ENCODE measurements at regions not wholly inside any gene's neighbourhood (a gene's known extent, or its start where the extent isn't known, plus 50 kb on each side); places are given as distances from the start of the nearest gene placed in this dataset.

- DNase-seq = no peak
Observed at GRCh38 chr3:107309312-107309711, 67.9 kb upstream of the CCDC54 start.

- no peak for DNase-seq
Observed at GRCh38 chr3:107313711-107314110, 63.5 kb upstream of the CCDC54 start.

DNA sequence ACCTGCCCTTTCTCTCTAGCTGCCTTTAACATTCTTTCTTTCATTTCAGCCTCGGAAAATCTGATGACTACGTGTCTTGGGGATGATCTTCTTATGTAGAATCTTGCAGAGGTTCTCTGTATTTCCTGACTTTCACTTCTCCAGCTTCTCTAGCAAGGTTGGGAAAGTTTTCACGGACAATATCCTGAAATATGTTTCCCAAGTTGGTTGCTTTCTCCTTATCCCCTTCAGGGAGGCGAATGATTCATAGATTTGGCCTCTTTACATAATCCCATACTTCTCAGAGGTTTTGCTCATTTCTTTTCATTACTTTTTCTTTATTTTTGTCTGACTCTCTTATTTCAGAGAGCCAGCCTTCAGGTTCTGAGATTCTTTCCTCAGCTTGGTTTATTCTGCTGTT lies 62.1 kb upstream of the CCDC54 start:
- no peak for DNase-seq

DNA sequence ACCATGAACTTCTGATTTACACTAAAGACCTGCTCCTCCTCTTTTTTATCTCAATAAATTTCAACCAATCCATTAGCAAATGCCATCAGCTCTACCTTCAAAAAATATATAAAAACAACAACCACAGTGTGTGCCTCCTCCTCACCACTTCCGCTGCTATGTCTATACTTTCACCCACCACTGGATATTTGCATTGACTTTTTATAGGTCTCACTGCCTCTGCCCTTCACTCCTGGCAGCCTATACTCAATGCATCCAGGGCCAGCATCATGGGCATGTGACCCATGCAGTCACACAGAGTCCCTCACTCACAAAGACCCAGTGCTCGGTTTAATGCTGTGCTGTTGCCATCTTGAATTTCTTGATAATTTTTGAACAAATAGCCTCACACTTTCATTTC lies 53.5 kb upstream of the CCDC54 start:
- no peak for DNase-seq

DNA sequence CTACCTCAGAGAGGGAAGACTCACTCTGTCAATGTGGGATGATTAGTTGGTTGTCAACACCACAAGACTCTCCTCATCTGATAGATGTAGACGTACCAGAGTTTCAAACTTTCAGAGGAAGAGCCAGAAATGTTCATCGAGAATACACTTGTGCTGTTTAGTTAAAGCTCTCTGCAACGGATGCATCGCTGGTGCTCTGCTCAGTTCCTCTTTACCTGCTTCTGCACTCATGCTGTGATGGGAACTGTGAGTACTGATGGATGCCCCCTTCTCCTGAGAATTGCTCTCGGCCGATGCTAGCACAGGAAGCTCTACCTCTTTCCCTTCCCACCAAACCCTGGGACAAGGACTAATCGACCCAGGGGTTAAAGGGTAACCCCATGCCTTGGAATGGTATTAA lies 51.8 kb upstream of the CCDC54 start:
- DNase-seq = no peak

Data from NCI-H526 treated with DMSO at 0.1 percent for 48 hours (cell line).